ENCODE measurements at regions not wholly inside any gene's neighbourhood (a gene's known extent, or its start where the extent isn't known, plus 50 kb on each side); places are given as distances from the start of the nearest gene placed in this dataset.
A peak's percentile ranks its signal among the peaks of the same experiment; 100 is the strongest.

- peak; percentile 24; the same call in 1 of the 2 replicates for TF ChIP-seq MIER3 (CRISPR knock-in tag; IDR thresholded peaks at IDR 0.05; ENCODE audit: borderline replicate concordance)
- TF ChIP-seq TP53 (CRISPR knock-in tag; conservative IDR thresholded peaks at IDR 0.05), result no peak
- TF ChIP-seq ZNF589 (CRISPR knock-in tag; conservative IDR thresholded peaks at IDR 0.05), result no peak
- TF ChIP-seq SMYD3 (CRISPR knock-in tag; IDR thresholded peaks at IDR 0.05), result peak; percentile 57; the same call in 1 of the 2 replicates
- 0 out of 2 replicates have a peak, but pooled peaks have one; percentile 16 for TF ChIP-seq ZBTB8A (CRISPR knock-in tag; IDR thresholded peaks at IDR 0.05; ENCODE audit: borderline replicate concordance, low read depth)
- TF ChIP-seq ZNF503 (CRISPR knock-in tag; IDR thresholded peaks at IDR 0.05), result peak; percentile 64
- no peak for TF ChIP-seq SP1 (IDR thresholded peaks at IDR 0.05)
- no peak for TF ChIP-seq SP1 (CRISPR knock-in tag; IDR thresholded peaks at IDR 0.05)
- TF ChIP-seq CHD4 (IDR thresholded peaks at IDR 0.05; ENCODE audit: borderline replicate concordance, low read length), result peak; percentile 73; the same call in 1 of the 2 replicates
- no peak for TF ChIP-seq MBNL3 (CRISPR knock-in tag; conservative IDR thresholded peaks at IDR 0.05)
- 0 out of 2 replicates have a peak, but pooled peaks have one; percentile 42 for TF ChIP-seq CBX5 (CRISPR knock-in tag; IDR thresholded peaks at IDR 0.05; ENCODE audit: borderline replicate concordance)
- no peak for TF ChIP-seq HNF1A (IDR thresholded peaks at IDR 0.05; ENCODE audit: low read depth)
- no peak for TF ChIP-seq HNF1A (CRISPR knock-in tag; IDR thresholded peaks at IDR 0.05; ENCODE audit: borderline replicate concordance)
Observed at GRCh38 chr2:64922482-64923384, 66.5 kb upstream of the SLC1A4 start (continued).

Measured in HepG2 (cell line).